GM12891 (cell line): ENCODE measurements at regions not wholly inside any gene's neighbourhood (a gene's known extent, or its start where the extent isn't known, plus 50 kb on each side); places are given as distances from the start of the nearest gene placed in this dataset.
"Not testable (repeated sequence)": the region's sequence is repeated elsewhere in the genome, so short reads cannot be mapped to it uniquely, and the experiment has no call there.

Experiments
- DNase-seq: peaks from one replicate; pipeline ENCODE4 v3.0.0; 2011; ENCODE audit warnings: low spot score; ENCODE audit not compliant: insufficient read length
- FAIRE-seq: peaks from 2 replicates; lab custom pipeline; 2011; peaks lifted over from hg19 to GRCh38; lab: Jason Lieb, UNC
- PAX5 ChIP-seq: IDR thresholded peaks from 2 replicates; pipeline ENCODE4 v1.6.1; 2011; ENCODE audit warnings: low read length, moderate library complexity, mild to moderate bottlenecking; ENCODE audit not compliant: insufficient read depth, severe bottlenecking
- POLR2A ChIP-seq: IDR thresholded peaks from 2 replicates; pipeline ENCODE4 v1.6.1; 2011; ENCODE audit warnings: low read depth, low read length, control low read depth
- POLR2AphosphoS5 ChIP-seq: IDR thresholded peaks from 2 replicates; pipeline ENCODE4 v1.6.1; 2011; ENCODE audit warnings: low read depth, low read length, control low read depth
- POU2F2 ChIP-seq: IDR thresholded peaks from 2 replicates; pipeline ENCODE4 v1.6.1; 2011; ENCODE audit warnings: low read depth, mild to moderate bottlenecking, control low read depth, low read length, moderate library complexity
- SPI1 ChIP-seq: IDR thresholded peaks from 2 replicates; pipeline ENCODE4 v1.6.1; 2011; ENCODE audit warnings: low read depth, low read length, control low read depth
- TAF1 ChIP-seq: IDR thresholded peaks from 2 replicates; pipeline ENCODE4 v1.6.1; 2011; ENCODE audit warnings: low read depth, low read length, control low read depth

- FAIRE-seq (no peak), DNase-seq (no peak)
- no peak for TF ChIP-seq PAX5
- no peak for TF ChIP-seq POLR2AphosphoS5
- TF ChIP-seq SPI1, result no peak
- no peak for TF ChIP-seq TAF1
- TF ChIP-seq POLR2A, result no peak
- no peak for TF ChIP-seq POU2F2
These were observed 612.0 kb downstream of the FLRT2 start for GRCh38 chr14:86141966-86142365.

- no peak for TF ChIP-seq PAX5
- TF ChIP-seq POU2F2, result no peak
- TF ChIP-seq POLR2AphosphoS5, result no peak
- no peak for TF ChIP-seq TAF1
- no peak for TF ChIP-seq SPI1
- TF ChIP-seq POLR2A, result no peak
- no peak for DNase-seq
- FAIRE-seq, result no peak
These were observed 599.5 kb downstream of the FLRT2 start for GRCh38 chr14:86129426-86129825.

DNA sequence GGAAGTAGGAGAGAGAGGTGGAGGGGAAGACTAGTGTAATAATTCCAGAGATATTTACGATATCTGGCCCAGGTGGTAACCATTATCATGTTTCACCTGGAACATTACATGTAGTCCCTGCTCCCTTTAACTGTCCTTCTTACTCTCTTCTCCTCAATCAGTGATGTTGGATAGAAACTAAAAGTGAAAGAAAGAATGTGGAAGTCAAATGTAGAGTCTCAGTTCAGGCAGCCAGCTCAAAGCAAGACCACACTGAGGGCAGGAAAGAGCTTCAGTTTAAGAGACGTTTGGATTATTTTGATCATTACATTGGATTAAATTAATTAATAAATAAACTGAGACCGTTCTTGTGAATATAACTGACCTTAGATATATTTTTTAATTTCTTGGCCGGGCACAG is 594.4 kb downstream of the FLRT2 start:
- FAIRE-seq (no peak), DNase-seq (no peak)
- TF ChIP-seq SPI1, result no peak
- no peak for TF ChIP-seq TAF1
- no peak for TF ChIP-seq POLR2AphosphoS5
- no peak for TF ChIP-seq POU2F2
- TF ChIP-seq POLR2A, result no peak
- TF ChIP-seq PAX5, result no peak

GRCh38 chr14:86115972-86116371 is 586.0 kb downstream of the FLRT2 start:
- no peak for DNase-seq

GRCh38 chr14:86110871-86111270 is 580.9 kb downstream of the FLRT2 start:
- not testable (repeated sequence) for DNase-seq, FAIRE-seq

More at GRCh38 chr14:86115972-86116371, 586.0 kb downstream of the FLRT2 start:
- no peak for TF ChIP-seq TAF1
- no peak for TF ChIP-seq POU2F2
- no peak for TF ChIP-seq POLR2AphosphoS5
- TF ChIP-seq SPI1, result no peak
- no peak for TF ChIP-seq PAX5
- no peak for TF ChIP-seq POLR2A
- FAIRE-seq, result no peak

GRCh38 chr14:86104691-86105265 is 574.8 kb downstream of the FLRT2 start:
- no peak for TF ChIP-seq PAX5
- no peak for TF ChIP-seq POU2F2
- no peak for TF ChIP-seq POLR2A
- TF ChIP-seq TAF1, result no peak
- TF ChIP-seq SPI1, result no peak
- TF ChIP-seq POLR2AphosphoS5, result no peak
- no peak for DNase-seq
- no peak for FAIRE-seq

- no peak for FAIRE-seq
- DNase-seq, result no peak
- TF ChIP-seq POLR2A (no peak), PAX5 (no peak), POU2F2 (no peak)
These were observed 564.6 kb downstream of the FLRT2 start for GRCh38 chr14:86094512-86094911.

- no peak for FAIRE-seq
- TF ChIP-seq POU2F2 (no peak), TAF1 (no peak), SPI1 (no peak), POLR2AphosphoS5 (no peak), PAX5 (no peak), POLR2A (no peak)
- DNase-seq, result no peak
These were observed 561.9 kb downstream of the FLRT2 start for GRCh38 chr14:86091811-86092210.

- TF ChIP-seq TAF1, result no peak
- no peak for TF ChIP-seq SPI1
- TF ChIP-seq POLR2AphosphoS5, result no peak
- no peak for TF ChIP-seq PAX5
- no peak for TF ChIP-seq POU2F2
- TF ChIP-seq POLR2A, result no peak
- FAIRE-seq (no peak), DNase-seq (no peak)
These were observed 558.2 kb downstream of the FLRT2 start for GRCh38 chr14:86088156-86088555.

DNA sequence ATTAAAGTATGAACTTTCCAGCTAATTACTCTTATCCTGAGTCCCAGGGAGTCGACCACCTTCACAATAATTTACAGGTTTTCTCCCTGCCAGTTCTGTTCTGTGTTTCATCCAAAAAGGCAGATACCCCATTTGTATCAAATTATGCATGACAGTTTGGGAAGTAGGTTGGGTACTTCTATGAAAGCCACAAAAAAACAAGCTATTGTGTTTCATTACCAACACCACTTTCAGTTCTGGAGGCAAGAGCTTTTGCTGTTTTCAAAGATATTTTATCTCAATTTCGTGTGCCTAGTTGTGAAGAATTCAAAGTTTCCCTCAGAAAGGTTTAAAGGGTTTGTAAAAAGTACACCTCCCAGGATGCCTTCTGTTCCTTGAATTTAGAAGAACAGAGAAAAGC is 557.4 kb downstream of the FLRT2 start:
- FAIRE-seq (no peak), DNase-seq (no peak)
- no peak for TF ChIP-seq SPI1
- TF ChIP-seq POU2F2, result no peak
- no peak for TF ChIP-seq TAF1
- TF ChIP-seq PAX5, result no peak

- TF ChIP-seq POU2F2 (no peak), POLR2A (no peak)
- DNase-seq (no peak), FAIRE-seq (no peak)
These were observed 557.0 kb downstream of the FLRT2 start for GRCh38 chr14:86086962-86087361.
